Lower lobe of right lung (tissue), 2 donors: ENCODE measurements at regions not wholly inside any gene's neighbourhood (a gene's known extent, or its start where the extent isn't known, plus 50 kb on each side); places are given as distances from the start of the nearest gene placed in this dataset.

Experiments
- ATAC-seq, 2 donors: fragments of 200-7000 bp; cut with Tn5 transposase; one replicate each; pipeline ENCODE4 v1.9.1; 2020 to 2022; ENCODE audit warnings: mild to moderate bottlenecking in 2 of 2, moderate library complexity in 2 of 2
- DNase-seq: peaks from one replicate; pipeline ENCODE4 v3.0.0-alpha.2; 2020
- H3K27ac ChIP-seq: fragments of 200-600 bp; one replicate; pipeline ENCODE4 v1.8.0; 2022
- H3K27me3 ChIP-seq: fragments of 200-600 bp; one replicate; pipeline ENCODE4 v1.8.0; 2022; ENCODE audit warnings: low read depth
- H3K36me3 ChIP-seq: fragments of 200-600 bp; one replicate; pipeline ENCODE4 v1.8.0; 2022; ENCODE audit warnings: mild to moderate bottlenecking
- H3K4me1 ChIP-seq: fragments of 200-600 bp; one replicate; pipeline ENCODE4 v1.8.0; 2022
- H3K4me3 ChIP-seq: fragments of 200-600 bp; one replicate; pipeline ENCODE4 v1.8.0; 2022; ENCODE audit warnings: mild to moderate bottlenecking
- H3K9me3 ChIP-seq: fragments of 200-600 bp; one replicate; pipeline ENCODE4 v1.8.0; 2022
- CTCF ChIP-seq: fragments of 200-600 bp; IDR thresholded peaks from one replicate; pipeline ENCODE4 v1.8.0; 2022; ENCODE audit warnings: antibody characterized with exemption, mild to moderate bottlenecking
- intact Hi-C: fragments of 100-400 bp; cut with DNase I; formaldehyde crosslinking; loops from one replicate; pipeline ENCODE4 v1.11.0; 2022
- donor health status: DM: no; HTN: yes; CAD: no; lungs with severe emphysema.

DNA sequence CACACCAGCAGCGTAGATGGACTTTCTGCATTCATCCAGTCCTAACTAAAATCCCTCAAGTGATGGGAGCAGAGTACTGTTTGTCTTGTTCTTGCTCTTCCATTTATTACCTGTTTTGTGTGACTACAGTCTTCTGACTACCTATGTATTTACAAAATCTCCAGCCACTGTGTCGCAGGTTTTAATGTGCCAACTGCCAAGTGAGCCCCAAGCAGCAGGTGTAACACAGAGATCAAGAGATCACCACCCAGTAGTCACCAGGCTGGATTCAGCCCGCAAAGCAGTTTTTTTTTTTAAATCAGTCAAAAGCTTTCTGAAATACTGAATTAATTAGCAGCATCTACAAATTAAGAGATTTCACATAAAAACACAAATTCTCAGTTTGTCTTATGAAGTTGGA, 724.1 kb upstream of the USP15 start:
- DNase-seq (no peak), ATAC-seq (no peak)
- Histone ChIP-seq H3K36me3 (no peaks in the 10 kb centered on the region), H3K4me3 (no peak overlapping the region), H3K27me3 (no peaks in the 10 kb centered on the region), H3K27ac (no peak overlapping the region), H3K9me3 (no peaks in the 10 kb centered on the region), H3K4me1 (no peaks in the 10 kb centered on the region)
- intact Hi-C loops = no loop called here
- no peak for TF ChIP-seq CTCF

GRCh38 chr12:61536525-61536924, 723.7 kb upstream of the USP15 start:
- no peaks in the 10 kb centered on the region for H3K27me3 ChIP-seq
- ATAC-seq (no peak), DNase-seq (no peak)
- no peaks in the 10 kb centered on the region for H3K36me3 ChIP-seq
- no peak for TF ChIP-seq CTCF
- intact Hi-C loops = no loop called here
- no peak overlapping the region for H3K27ac ChIP-seq
- H3K4me1 ChIP-seq = no peaks in the 10 kb centered on the region
- H3K4me3 ChIP-seq = no peak overlapping the region
- no peaks in the 10 kb centered on the region for H3K9me3 ChIP-seq

- Histone ChIP-seq H3K27me3 (no peaks in the 10 kb centered on the region), H3K9me3 (no peaks in the 10 kb centered on the region), H3K36me3 (no peaks in the 10 kb centered on the region), H3K4me1 (no peaks in the 10 kb centered on the region), H3K27ac (no peak overlapping the region), H3K4me3 (no peak overlapping the region)
- ATAC-seq = no peak
- intact Hi-C loops = no loop called here
- TF ChIP-seq CTCF = no peak
- no peak for DNase-seq
Measured at GRCh38 chr12:61538951-61539350, 721.3 kb upstream of the USP15 start.

DNA sequence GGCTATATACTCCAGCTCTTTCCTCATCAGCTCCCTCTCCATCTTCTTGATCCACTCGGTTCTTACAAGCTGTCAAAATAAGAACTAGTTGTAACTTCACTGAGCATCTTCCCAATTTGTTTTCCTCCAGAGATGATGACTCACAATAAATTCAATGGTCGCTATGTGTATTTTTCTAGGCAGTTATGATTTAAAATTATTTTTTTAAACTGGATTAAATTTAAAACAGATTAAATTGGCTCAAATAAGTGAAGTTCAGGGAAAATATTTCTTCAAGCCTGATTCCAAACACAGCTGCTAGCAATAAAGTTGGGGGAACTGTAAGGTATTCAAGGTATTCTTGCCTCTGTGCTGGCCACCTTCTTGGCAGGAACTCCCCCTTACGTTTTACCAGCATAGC, 717.7 kb upstream of the USP15 start:
- no peak for TF ChIP-seq CTCF
- Histone ChIP-seq H3K36me3 (no peaks in the 10 kb centered on the region), H3K9me3 (no peaks in the 10 kb centered on the region), H3K27ac (no peak overlapping the region), H3K4me1 (no peaks in the 10 kb centered on the region), H3K27me3 (no peaks in the 10 kb centered on the region), H3K4me3 (no peak overlapping the region)
- intact Hi-C loops = no loop called here
- DNase-seq = no peak
- ATAC-seq = no peak

- H3K4me1 ChIP-seq = no peaks in the 10 kb centered on the region
- no peaks in the 10 kb centered on the region for H3K9me3 ChIP-seq
- no peaks in the 10 kb centered on the region for H3K27me3 ChIP-seq
- no peak for TF ChIP-seq CTCF
- no peak overlapping the region for H3K27ac ChIP-seq
- H3K36me3 ChIP-seq = no peaks in the 10 kb centered on the region
- ATAC-seq = no peak
- intact Hi-C loops = no loop called here
- H3K4me3 ChIP-seq = no peak overlapping the region
- DNase-seq = no peak
Measured at GRCh38 chr12:61546296-61546695, 713.9 kb upstream of the USP15 start.

- Histone ChIP-seq H3K27me3 (no peaks in the 10 kb centered on the region), H3K36me3 (no peaks in the 10 kb centered on the region), H3K27ac (no peak overlapping the region), H3K9me3 (no peaks in the 10 kb centered on the region), H3K4me1 (no peaks in the 10 kb centered on the region), H3K4me3 (no peak overlapping the region)
- no peak for TF ChIP-seq CTCF
- ATAC-seq (no peak), DNase-seq (no peak)
- intact Hi-C loops = no loop called here
Measured at GRCh38 chr12:61553091-61553490, 707.1 kb upstream of the USP15 start.
